ENCODE measurements at regions not wholly inside any gene's neighbourhood (a gene's known extent, or its start where the extent isn't known, plus 50 kb on each side); places are given as distances from the start of the nearest gene placed in this dataset.

GRCh38 chr10:42952349-42952748 is 124.5 kb upstream of the RET start:
- Histone ChIP-seq H3K9me3 (ENCODE audit: control insufficient read depth, low read length) (no peaks in the 10 kb centered on the region), H3K36me3 (ENCODE audit: control insufficient read depth in 1 of 2, insufficient read depth in 2 of 2, low read depth in 1 of 2, low read length in 2 of 2) (no peaks in the 10 kb centered on the region), H3K4me2 (ENCODE audit: low read length, poor library complexity, severe bottlenecking) (no peak overlapping the region), H3K27me3 (ENCODE audit: control insufficient read depth in 1 of 2, insufficient read depth in 1 of 2, low read length in 2 of 2) (peaks cover 39 to 43% of the 10 kb centered on the region in 2 experiments), H3K23ac (ENCODE audit: low read length in 2 of 2) (no peak overlapping the region), H3K4ac (ENCODE audit: low read depth in 1 of 2, low read length in 2 of 2) (no peak overlapping the region), H4K91ac (ENCODE audit: low read length) (no peak overlapping the region), H4K8ac (ENCODE audit: low read length) (no peak overlapping the region), H3K4me3 (ENCODE audit: insufficient read depth in 1 of 2, low read depth in 1 of 2, low read length in 2 of 2) (no peak overlapping the region), H3K4me1 (ENCODE audit: control insufficient read depth, insufficient read depth, low read depth, low read length) (peaks cover 11% of the 10 kb centered on the region), H2BK120ac (ENCODE audit: low read depth, low read length) (no peak overlapping the region), H3K79me1 (replicated peaks; ENCODE audit: low read length, poor library complexity, severe bottlenecking) (no peaks in the 10 kb centered on the region), H3K9ac (ENCODE audit: low read length) (no peak overlapping the region), H2BK15ac (ENCODE audit: low read depth, poor library complexity, severe bottlenecking) (no peak overlapping the region), H2AFZ (ENCODE audit: low read depth, low read length) (no peak overlapping the region), H2BK5ac (ENCODE audit: low read depth, low read length, poor library complexity, severe bottlenecking) (no peak overlapping the region), H2BK12ac (ENCODE audit: low read length in 2 of 2) (no peak overlapping the region), H3K18ac (ENCODE audit: low read depth in 1 of 2, low read length in 2 of 2) (no peak overlapping the region), H3K27ac (ENCODE audit: low read length, poor library complexity, severe bottlenecking) (no peak overlapping the region), H3K14ac (ENCODE audit: low read length in 2 of 2) (peak overlapping the region in 1 of 2 experiments; percentile 48), H2AK5ac (ENCODE audit: low read length, severe bottlenecking) (no peak overlapping the region)
- WGBS, result 4% methylated on average over 14 of the region's 14 CpGs
- peak; percentile 8 for DNase-seq

- Histone ChIP-seq H3K14ac (ENCODE audit: low read length in 2 of 2) (no peak overlapping the region), H3K27ac (ENCODE audit: low read length, poor library complexity, severe bottlenecking) (no peak overlapping the region), H3K27me3 (ENCODE audit: control insufficient read depth in 1 of 2, insufficient read depth in 1 of 2, low read length in 2 of 2) (peaks cover 39 to 46% of the 10 kb centered on the region in 2 experiments), H2BK12ac (ENCODE audit: low read length in 2 of 2) (no peak overlapping the region), H3K4ac (ENCODE audit: low read depth in 1 of 2, low read length in 2 of 2) (no peak overlapping the region), H3K9me3 (ENCODE audit: control insufficient read depth, low read length) (no peaks in the 10 kb centered on the region), H3K4me1 (ENCODE audit: control insufficient read depth, insufficient read depth, low read depth, low read length) (peaks cover 11% of the 10 kb centered on the region), H3K9ac (ENCODE audit: low read length) (no peak overlapping the region), H4K91ac (ENCODE audit: low read length) (no peak overlapping the region), H2AK5ac (ENCODE audit: low read length, severe bottlenecking) (no peak overlapping the region), H3K4me3 (ENCODE audit: insufficient read depth in 1 of 2, low read depth in 1 of 2, low read length in 2 of 2) (peak overlapping the region in 1 of 2 experiments; percentile 16), H3K23ac (ENCODE audit: low read length in 2 of 2) (no peak overlapping the region), H3K18ac (ENCODE audit: low read depth in 1 of 2, low read length in 2 of 2) (no peak overlapping the region), H2AFZ (ENCODE audit: low read depth, low read length) (no peak overlapping the region), H2BK15ac (ENCODE audit: low read depth, poor library complexity, severe bottlenecking) (no peak overlapping the region), H3K36me3 (ENCODE audit: control insufficient read depth in 1 of 2, insufficient read depth in 2 of 2, low read depth in 1 of 2, low read length in 2 of 2) (no peaks in the 10 kb centered on the region), H4K8ac (ENCODE audit: low read length) (no peak overlapping the region), H2BK120ac (ENCODE audit: low read depth, low read length) (no peak overlapping the region), H2BK5ac (ENCODE audit: low read depth, low read length, poor library complexity, severe bottlenecking) (no peak overlapping the region), H3K4me2 (ENCODE audit: low read length, poor library complexity, severe bottlenecking) (no peak overlapping the region), H3K79me1 (replicated peaks; ENCODE audit: low read length, poor library complexity, severe bottlenecking) (no peaks in the 10 kb centered on the region)
- WGBS, result 92% methylated on average over 13 of the region's 13 CpGs
- DNase-seq, result no peak
These were observed 123.8 kb upstream of the RET start for GRCh38 chr10:42952931-42953683.

GRCh38 chr10:42953684-42954674 is 122.9 kb upstream of the RET start:
- Histone ChIP-seq H3K18ac (ENCODE audit: low read depth in 1 of 2, low read length in 2 of 2) (no peak overlapping the region), H3K27ac (ENCODE audit: low read length, poor library complexity, severe bottlenecking) (no peak overlapping the region), H3K36me3 (ENCODE audit: control insufficient read depth in 1 of 2, insufficient read depth in 2 of 2, low read depth in 1 of 2, low read length in 2 of 2) (no peaks in the 10 kb centered on the region), H3K4me2 (ENCODE audit: low read length, poor library complexity, severe bottlenecking) (no peak overlapping the region), H2BK120ac (ENCODE audit: low read depth, low read length) (no peak overlapping the region), H3K23ac (ENCODE audit: low read length in 2 of 2) (no peak overlapping the region), H2BK15ac (ENCODE audit: low read depth, poor library complexity, severe bottlenecking) (no peak overlapping the region), H3K9me3 (ENCODE audit: control insufficient read depth, low read length) (no peaks in the 10 kb centered on the region), H2BK12ac (ENCODE audit: low read length in 2 of 2) (no peak overlapping the region), H4K8ac (ENCODE audit: low read length) (no peak overlapping the region), H3K27me3 (ENCODE audit: control insufficient read depth in 1 of 2, insufficient read depth in 1 of 2, low read length in 2 of 2) (peaks cover 39 to 47% of the 10 kb centered on the region in 2 experiments), H3K4me3 (ENCODE audit: insufficient read depth in 1 of 2, low read depth in 1 of 2, low read length in 2 of 2) (no peak overlapping the region), H4K91ac (ENCODE audit: low read length) (no peak overlapping the region), H3K14ac (ENCODE audit: low read length in 2 of 2) (no peak overlapping the region), H3K4ac (ENCODE audit: low read depth in 1 of 2, low read length in 2 of 2) (no peak overlapping the region), H3K9ac (ENCODE audit: low read length) (no peak overlapping the region), H3K4me1 (ENCODE audit: control insufficient read depth, insufficient read depth, low read depth, low read length) (peaks cover 11% of the 10 kb centered on the region), H3K79me1 (replicated peaks; ENCODE audit: low read length, poor library complexity, severe bottlenecking) (no peaks in the 10 kb centered on the region), H2BK5ac (ENCODE audit: low read depth, low read length, poor library complexity, severe bottlenecking) (no peak overlapping the region), H2AK5ac (ENCODE audit: low read length, severe bottlenecking) (no peak overlapping the region), H2AFZ (ENCODE audit: low read depth, low read length) (no peak overlapping the region)
- WGBS, result 90% methylated on average over 18 of the region's 20 CpGs
- DNase-seq, result no peak

All from mesenchymal stem cell (in vitro differentiated cells and primary cell).